T-helper 2 cell (primary cell): ENCODE measurements at regions not wholly inside any gene's neighbourhood (a gene's known extent, or its start where the extent isn't known, plus 50 kb on each side); places are given as distances from the start of the nearest gene placed in this dataset.
"Not testable (repeated sequence)": the region's sequence is repeated elsewhere in the genome, so short reads cannot be mapped to it uniquely, and the experiment has no call there.

Source experiments
- DNase-seq, 5 experiments: peaks; one replicate each; pipeline versions ENCODE4 v3.0.0 to v3.0.0-alpha.2; 2012 to 2022

DNA sequence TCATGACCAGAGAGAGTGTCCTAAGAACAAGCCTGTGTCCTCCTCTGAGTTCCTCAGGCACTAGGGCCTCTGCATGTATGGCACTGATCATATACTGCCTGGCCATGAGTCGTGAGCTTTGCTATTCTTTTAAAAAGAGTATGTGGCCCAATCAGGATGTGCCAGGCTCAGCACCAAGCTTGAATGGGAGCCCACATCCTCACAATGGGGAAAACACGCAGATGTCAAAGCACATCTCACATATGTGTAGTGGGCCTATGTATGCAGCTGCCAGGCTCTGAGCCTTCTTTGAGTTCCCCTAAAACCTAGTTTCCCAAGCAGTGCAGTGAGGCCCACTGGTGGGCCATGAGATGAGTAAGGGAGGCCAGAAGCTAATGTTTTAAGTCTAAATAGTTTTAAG, 69.9 kb upstream of the SLC1A4 start:
- peak in 1 of 5 experiments; percentile 31 for DNase-seq

GRCh38 chr2:64922482-64923384, 66.5 kb upstream of the SLC1A4 start:
- no peak for DNase-seq

DNA sequence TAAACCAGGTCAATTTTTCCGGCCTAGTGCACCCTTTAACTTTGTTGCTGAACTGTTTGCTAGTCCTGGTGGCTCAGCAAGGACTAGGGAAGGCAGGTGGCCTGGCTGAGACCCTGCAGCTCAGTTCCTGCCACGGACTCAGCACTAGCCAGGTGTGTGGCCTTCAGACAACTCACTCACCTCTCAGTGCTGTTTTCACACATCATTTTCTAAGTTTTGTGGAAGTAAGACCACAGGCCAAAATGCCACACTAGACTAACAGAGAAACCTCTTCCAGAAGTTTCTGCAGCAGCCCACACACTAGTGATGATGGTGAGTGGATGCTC, 65.9 kb upstream of the SLC1A4 start:
- DNase-seq, result no peak

DNA sequence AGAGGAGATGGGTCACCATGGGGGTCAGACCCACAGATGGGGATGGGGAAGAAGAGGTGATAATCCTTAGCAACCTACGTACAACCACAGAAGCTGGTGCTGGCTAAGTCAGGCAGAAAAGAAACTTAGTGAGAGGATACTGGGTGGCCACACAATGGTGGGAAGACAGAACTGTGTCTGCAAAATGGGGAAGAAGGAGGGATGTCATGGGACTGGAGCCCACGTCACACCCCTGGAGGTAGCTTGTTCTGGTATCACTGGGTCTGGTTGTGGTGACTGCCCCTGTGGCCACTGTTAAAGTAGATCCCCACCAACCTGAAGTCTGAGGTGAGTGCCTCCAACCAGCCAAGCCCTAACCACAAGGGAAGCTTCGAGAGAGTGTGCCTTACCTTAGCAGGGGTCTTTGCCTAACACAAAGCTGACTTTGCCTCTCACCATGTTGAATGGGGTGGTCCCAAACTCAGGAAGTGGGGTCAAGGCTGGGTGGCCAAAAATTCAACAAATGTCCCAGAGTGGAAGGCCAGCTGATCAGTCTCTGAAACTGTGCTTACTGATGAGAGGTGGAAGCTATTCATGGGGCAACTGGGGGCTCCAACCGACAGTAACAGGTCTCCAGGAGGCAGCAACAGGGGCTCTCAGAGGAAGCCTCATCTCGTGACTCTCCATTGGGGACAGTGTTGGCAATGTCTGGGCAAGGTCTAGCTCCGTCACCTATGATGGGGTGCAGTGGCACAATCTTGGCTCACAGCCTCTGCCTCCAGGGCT, 64.8 kb upstream of the SLC1A4 start:
- DNase-seq, result no peak

DNA sequence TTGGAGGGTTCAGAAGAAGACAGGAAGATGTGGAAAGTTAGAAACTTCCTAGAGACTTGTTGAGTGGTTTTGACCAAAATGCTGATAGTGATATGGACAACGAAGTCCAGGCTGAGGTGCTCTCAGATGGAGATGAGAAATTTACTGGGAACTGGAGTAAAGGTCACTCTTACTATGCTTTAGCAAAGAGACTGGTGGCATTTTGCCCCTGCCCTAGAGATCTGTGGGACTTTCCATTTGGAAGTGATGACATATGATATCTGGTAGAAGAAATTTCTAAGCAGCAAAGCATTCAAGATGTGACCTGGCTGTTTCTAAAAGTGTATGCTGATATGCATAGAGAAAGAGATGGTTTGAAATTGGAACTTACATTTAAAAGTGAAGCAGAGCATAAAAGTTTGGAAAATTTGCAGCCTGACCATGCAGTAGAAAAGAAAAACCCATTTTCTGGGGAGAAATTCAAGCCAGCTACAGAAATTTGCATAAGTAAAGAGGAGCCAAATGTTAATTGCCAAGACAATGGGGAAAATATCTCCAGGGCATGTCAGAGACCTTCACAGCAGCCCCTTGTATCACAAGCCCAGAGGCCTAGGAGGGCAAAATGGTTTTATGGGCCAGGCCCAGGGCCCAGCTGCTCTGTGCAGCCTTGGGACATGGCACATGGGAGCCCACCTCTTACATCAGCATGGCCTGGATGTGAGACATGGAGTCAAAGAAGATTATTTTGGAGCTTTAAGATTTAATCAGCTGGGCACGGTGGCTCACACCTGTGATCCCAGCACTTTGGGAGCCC, 63.1 kb upstream of the SLC1A4 start:
- DNase-seq, result not testable (repeated sequence)

DNA sequence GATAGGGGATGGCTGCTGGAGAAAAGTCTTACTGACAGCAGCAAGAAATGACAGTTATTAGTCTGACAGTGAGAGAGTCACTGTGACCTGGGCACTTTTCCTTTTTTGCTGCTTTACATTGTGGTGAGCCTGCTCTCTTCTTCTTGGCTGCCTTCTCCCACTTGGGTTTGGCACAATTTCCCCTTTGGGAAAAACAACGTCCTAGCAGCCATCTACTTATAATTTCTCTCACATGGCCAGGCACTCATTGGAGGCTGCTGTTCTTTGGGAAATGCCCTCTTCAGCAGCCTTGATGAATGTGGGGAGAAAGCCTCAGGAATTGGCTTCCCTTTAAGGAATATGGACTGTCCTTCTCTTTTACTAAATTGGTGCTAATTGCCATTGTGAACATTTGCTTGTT, 60.4 kb upstream of the SLC1A4 start:
- DNase-seq, result no peak

GRCh38 chr2:64929333-64929732, 59.9 kb upstream of the SLC1A4 start:
- DNase-seq, result no peak

- DNase-seq, result no peak
Measured at GRCh38 chr2:64930258-64930671, 58.9 kb upstream of the SLC1A4 start.

- no peak for DNase-seq
Measured at GRCh38 chr2:64931246-64932115, 57.7 kb upstream of the SLC1A4 start.

DNA sequence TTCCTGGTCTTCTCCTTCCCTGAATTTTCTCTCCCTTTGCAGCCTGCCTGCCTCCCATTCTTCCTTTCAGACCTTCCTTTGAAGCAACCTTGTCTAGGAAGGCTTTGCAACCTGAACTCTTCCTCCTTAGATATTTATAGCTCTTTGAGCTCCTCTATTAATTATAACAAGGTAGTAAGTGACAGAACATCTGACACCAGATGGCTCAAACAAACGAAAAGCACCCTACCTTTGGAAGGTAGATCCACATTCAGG, 57.2 kb upstream of the SLC1A4 start:
- no peak for DNase-seq

GRCh38 chr2:64932371-64933216, 56.6 kb upstream of the SLC1A4 start:
- DNase-seq, result no peak

- DNase-seq, result no peak
Measured at GRCh38 chr2:64934530-64934929, 54.7 kb upstream of the SLC1A4 start.

GRCh38 chr2:64936809-64937208, 52.4 kb upstream of the SLC1A4 start:
- no peak for DNase-seq

DNA sequence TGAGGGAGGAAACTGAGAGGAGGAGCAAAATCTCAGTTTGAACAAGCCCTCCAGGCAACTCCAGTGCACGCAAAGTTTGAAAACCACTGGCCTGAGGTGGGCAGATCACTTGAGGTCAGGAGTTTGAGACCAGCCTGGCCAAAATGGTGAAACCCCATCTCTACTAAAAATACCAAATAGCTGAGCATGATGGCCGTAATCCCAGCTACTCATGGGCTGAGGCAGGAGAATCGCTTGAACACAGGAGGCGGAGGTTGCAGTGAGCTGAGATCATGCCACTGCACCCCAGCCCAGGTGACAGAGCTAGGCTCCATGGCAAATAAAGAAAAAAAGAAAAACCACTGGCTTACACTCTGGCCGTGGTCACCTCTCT, 51.9 kb upstream of the SLC1A4 start:
- not testable (repeated sequence) for DNase-seq

- DNase-seq, result no peak
Measured at GRCh38 chr2:64937687-64938491, 51.3 kb upstream of the SLC1A4 start.

GRCh38 chr2:64938607-64939285, 50.5 kb upstream of the SLC1A4 start:
- no peak for DNase-seq

DNA sequence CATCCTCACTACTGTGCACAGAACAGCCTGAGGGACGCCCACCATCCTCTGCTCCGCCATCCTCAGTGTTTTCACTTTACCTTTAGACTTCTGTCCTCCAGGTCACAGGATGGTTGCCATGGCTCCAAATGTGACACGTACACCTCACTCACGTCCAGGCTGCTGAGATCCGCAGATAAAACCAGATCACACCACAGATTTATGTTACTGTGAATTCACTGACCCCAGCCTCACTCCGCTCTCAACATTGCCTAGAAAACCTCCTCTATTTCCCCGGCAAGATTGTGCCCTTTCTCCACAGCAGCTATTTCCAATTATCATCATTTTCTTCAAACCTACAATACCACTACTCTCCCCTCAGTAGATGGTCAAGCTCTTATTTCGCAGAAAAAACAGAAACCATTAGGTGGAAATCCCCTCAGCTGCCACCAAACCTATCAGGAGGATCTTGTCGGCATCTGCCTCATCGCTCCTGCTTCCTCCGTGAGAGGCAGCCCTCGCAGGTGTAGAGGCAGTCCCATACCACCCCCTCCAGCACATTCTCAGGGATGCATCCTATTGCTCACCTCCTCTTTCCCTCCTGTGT, 49.8 kb upstream of the SLC1A4 start:
- DNase-seq, result peak in 1 of 5 experiments; percentile 77
